Stomach (tissue), 8 donors: ENCODE measurements at regions not wholly inside any gene's neighbourhood (a gene's known extent, or its start where the extent isn't known, plus 50 kb on each side); places are given as distances from the start of the nearest gene placed in this dataset.

ENCODE experiments used
- DNase-seq, 2 donors: peaks; one replicate each; pipeline versions ENCODE4 v3.0.0 to v3.0.0-alpha.2; 2013 to 2019
- H3K27ac ChIP-seq, 5 donors: fragments of 200-600 bp in 4 of 5; sonication (generic) in 4 of 5; one replicate each; pipeline ENCODE4 v1.5.1; 2013 to 2019; ENCODE audit warnings: mild to moderate bottlenecking in 1 of 5, moderate library complexity in 1 of 5
- H3K27me3 ChIP-seq, 3 donors: fragments of 200-600 bp; sonication (generic); one replicate each; pipeline ENCODE4 v1.5.1; 2017 to 2019; ENCODE audit warnings: mixed run types in 1 of 3
- H3K36me3 ChIP-seq, 4 donors: fragments of 200-600 bp; sonication (generic); 1 replicate in 3 of 4; 2 replicates in 1 of 4; pipeline ENCODE4 v1.5.1; 2016 to 2019
- H3K4me1 ChIP-seq, 4 donors: fragments of 200-600 bp; sonication (generic); one replicate each; pipeline ENCODE4 v1.5.1; 2016 to 2019
- H3K4me3 ChIP-seq, 4 donors: fragments of 200-600 bp; sonication (generic) in 3 of 4; one replicate each; pipeline ENCODE4 v1.5.1; 2016 to 2019; ENCODE audit warnings: mild to moderate bottlenecking in 1 of 4
- H3K9me3 ChIP-seq, 4 donors: fragments of 200-600 bp; sonication (generic); one replicate each; pipeline ENCODE4 v1.5.1; 2016 to 2019
- EP300 ChIP-seq: sonication (generic); formaldehyde crosslinking; IDR thresholded peaks from one replicate; pipeline ENCODE4 v1.6.1; 2017; ENCODE audit warnings: antibody characterized with exemption
- POLR2A ChIP-seq, 4 donors: fragments of 450-650 bp; IDR thresholded peaks; one replicate each; pipeline ENCODE4 v1.6.1; 2016; ENCODE audit warnings: antibody characterized with exemption in 4 of 4, control low read depth in 2 of 4, mild to moderate bottlenecking in 1 of 4, moderate library complexity in 1 of 4
- POLR2AphosphoS5 ChIP-seq, 3 donors: sonication (generic); formaldehyde crosslinking; IDR thresholded peaks; one replicate each; pipeline ENCODE4 v1.6.1; 2016; ENCODE audit warnings: antibody characterized with exemption in 3 of 3
- WGBS, 5 donors: extraction: QIAGEN DNeasy Blood & Tissue Kit in 3 of 5; methylation state at CpG; one replicate each; pipeline versions ENCODE4 v1.1.5 to v1.1.7; 2013 to 2018; 5-methylcytosine and 5-hydroxymethylcytosine counted together
- intact Hi-C: fragments of 100-400 bp; cut with DNase I; formaldehyde crosslinking; loops from one replicate; pipeline ENCODE4 v1.15.1; 2023; ENCODE audit warnings: low total_unique reads
- TF ChIP-seq, protein P1 (sequence below), 7 experiments: fragments of 450-650 bp in 4 of 7; fragments of 200-600 bp in 3 of 7; sonication (generic) in 3 of 7; IDR thresholded peaks; one replicate each; pipeline ENCODE4 v1.5.1; 2016 to 2019; ENCODE audit warnings: antibody characterized with exemption in 7 of 7, control low read depth in 2 of 7, mild to moderate bottlenecking in 1 of 7
- donor health status: healthy with polysubstance abuse.
- donor health status: Bipolar disorder and iron deficiency.
- donor health status: healthy.

DNA sequence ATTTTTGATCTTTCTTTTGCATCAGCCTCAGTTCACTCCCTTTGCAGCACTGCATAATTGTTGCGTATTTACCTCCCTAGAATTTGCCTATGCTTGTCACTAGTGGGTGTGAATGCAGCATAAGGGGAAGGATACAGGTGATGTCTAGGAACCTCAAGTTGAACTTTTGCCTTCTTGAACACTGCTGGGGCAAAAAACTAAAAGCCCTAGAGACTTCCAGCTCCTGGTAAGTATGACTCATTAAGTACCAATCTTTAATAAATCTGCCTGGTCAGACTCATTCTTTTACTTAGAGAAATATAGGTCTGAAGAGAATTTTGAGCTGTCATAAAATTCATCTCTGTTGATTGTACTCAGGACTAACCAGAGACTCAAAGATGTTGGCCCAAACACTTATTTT is 547.3 kb upstream of the FANCL start:
- DNase-seq: no peak
- TF ChIP-seq, protein P1, sequence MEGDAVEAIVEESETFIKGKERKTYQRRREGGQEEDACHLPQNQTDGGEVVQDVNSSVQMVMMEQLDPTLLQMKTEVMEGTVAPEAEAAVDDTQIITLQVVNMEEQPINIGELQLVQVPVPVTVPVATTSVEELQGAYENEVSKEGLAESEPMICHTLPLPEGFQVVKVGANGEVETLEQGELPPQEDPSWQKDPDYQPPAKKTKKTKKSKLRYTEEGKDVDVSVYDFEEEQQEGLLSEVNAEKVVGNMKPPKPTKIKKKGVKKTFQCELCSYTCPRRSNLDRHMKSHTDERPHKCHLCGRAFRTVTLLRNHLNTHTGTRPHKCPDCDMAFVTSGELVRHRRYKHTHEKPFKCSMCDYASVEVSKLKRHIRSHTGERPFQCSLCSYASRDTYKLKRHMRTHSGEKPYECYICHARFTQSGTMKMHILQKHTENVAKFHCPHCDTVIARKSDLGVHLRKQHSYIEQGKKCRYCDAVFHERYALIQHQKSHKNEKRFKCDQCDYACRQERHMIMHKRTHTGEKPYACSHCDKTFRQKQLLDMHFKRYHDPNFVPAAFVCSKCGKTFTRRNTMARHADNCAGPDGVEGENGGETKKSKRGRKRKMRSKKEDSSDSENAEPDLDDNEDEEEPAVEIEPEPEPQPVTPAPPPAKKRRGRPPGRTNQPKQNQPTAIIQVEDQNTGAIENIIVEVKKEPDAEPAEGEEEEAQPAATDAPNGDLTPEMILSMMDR (IDR thresholded peaks at IDR 0.05): no peak
- intact Hi-C loops: no loop called here
- Histone ChIP-seq H3K4me1 (no peaks in the 10 kb centered on the region), H3K9me3 (no peaks in the 10 kb centered on the region), H3K4me3 (no peak overlapping the region), H3K27ac (no peak overlapping the region), H3K36me3 (no peaks in the 10 kb centered on the region), H3K27me3 (no peaks in the 10 kb centered on the region)
- 85 to 100% (median 87%) methylated on average over 1 of the region's 1 CpG for WGBS, 5 donors

DNA sequence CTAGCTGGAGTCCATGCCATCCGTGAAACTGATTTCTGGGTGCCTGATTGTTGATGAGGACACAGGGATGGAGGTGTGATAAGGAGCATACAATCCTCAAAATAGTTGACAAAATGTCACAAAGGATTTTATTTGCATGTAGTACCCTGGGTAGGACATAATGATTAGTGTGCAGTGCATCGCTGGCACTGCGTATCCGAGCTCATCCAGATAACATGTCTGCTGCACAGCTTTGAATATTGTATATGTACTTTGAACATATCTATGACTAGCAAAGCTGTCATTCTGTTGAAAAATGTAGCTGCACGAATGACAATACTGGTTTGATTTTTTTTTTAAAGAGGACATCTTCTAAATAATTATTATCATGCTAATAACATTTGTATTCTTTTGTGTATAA is 529.7 kb upstream of the FANCL start:
- Histone ChIP-seq H3K4me3 (no peak overlapping the region), H3K27ac (no peak overlapping the region), H3K9me3 (no peaks in the 10 kb centered on the region), H3K4me1 (no peaks in the 10 kb centered on the region), H3K27me3 (no peaks in the 10 kb centered on the region), H3K36me3 (no peaks in the 10 kb centered on the region)
- DNase-seq: no peak
- intact Hi-C loops: no loop called here
- 70 to 79% (median 76%) methylated on average over 5 of the region's 5 CpGs for WGBS, 5 donors
- TF ChIP-seq EP300: no peak

DNA sequence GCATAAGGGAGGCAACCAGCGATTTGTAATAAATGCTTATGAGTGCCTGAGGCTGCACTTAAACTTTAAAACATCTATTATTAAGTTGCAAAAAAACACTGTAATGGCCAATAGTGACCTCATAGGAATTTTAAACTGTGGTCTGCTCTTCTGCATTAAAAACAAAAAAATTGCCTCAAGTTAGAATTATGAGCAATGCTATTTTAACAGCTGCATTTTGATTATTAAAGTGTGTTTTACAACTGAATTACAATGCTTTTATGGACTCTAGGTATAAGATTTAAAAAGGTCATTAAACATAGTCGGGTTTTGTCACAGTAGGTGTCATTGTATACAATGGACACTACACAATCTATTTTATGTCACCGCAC is 528.7 kb upstream of the FANCL start:
- 60 to 68% (median 61%) methylated on average over 3 of the region's 3 CpGs for WGBS, 5 donors
- Histone ChIP-seq H3K36me3 (no peaks in the 10 kb centered on the region), H3K4me1 (no peaks in the 10 kb centered on the region), H3K9me3 (no peaks in the 10 kb centered on the region), H3K27me3 (no peaks in the 10 kb centered on the region), H3K27ac (no peak overlapping the region), H3K4me3 (no peak overlapping the region)
- peak in 1 of 2 donors; percentile 7 for DNase-seq
- intact Hi-C loops: no loop called here
- TF ChIP-seq POLR2AphosphoS5 (IDR thresholded peaks at IDR 0.05) (no peak), POLR2A (IDR thresholded peaks at IDR 0.05) (no peak), EP300 (no peak)
- TF ChIP-seq, protein P1 (IDR thresholded peaks at IDR 0.05): no peak

DNA sequence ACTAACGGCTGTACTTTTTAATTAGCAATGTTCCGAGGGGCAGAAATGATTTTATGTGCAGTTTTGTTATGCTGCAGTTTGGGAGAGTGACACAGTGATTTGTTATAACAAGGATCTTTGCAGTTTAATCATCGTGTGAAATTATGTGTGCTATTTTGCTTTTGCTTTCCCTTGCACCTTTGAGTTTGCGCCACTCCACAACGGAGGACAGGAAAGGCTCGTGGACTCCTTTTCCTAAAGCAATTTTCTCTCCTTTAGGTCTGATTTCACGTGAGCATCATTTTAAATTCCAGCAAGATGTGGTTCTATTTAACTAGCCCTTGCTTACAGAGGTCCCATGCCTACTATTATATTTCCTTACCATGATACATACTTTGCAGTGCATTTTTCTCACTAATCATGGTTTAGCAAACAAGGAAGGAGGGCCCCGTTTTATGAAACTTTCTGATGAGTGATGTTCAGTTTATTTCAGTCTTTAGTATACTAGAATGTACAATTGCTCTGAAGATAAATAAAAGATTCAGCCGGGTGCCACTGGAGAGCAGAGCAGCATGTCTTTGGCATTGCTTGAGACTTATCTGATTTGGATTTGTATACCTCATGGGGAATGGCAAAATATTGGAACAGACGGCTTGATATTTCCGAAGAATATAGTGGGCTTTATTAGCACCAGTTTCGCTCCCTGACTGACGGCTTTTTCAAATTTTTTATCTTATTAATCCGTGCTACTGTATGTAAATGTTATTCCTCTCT is 528.2 kb upstream of the FANCL start:
- 57 to 63% (median 62%) methylated on average over 14 of the region's 14 CpGs for WGBS, 5 donors
- TF ChIP-seq POLR2A (IDR thresholded peaks at IDR 0.05) (no peak), POLR2AphosphoS5 (IDR thresholded peaks at IDR 0.05) (no peak), EP300 (no peak)
- TF ChIP-seq, protein P1 (IDR thresholded peaks at IDR 0.05): no peak
- H3K36me3 ChIP-seq: no peaks in the 10 kb centered on the region
- H3K4me3 ChIP-seq: no peak overlapping the region
- no peak overlapping the region for H3K27ac ChIP-seq
- H3K4me1 ChIP-seq: no peaks in the 10 kb centered on the region
- no peak for DNase-seq
- intact Hi-C loops: no loop called here
- no peaks in the 10 kb centered on the region for H3K27me3 ChIP-seq
- H3K9me3 ChIP-seq: no peaks in the 10 kb centered on the region

DNA sequence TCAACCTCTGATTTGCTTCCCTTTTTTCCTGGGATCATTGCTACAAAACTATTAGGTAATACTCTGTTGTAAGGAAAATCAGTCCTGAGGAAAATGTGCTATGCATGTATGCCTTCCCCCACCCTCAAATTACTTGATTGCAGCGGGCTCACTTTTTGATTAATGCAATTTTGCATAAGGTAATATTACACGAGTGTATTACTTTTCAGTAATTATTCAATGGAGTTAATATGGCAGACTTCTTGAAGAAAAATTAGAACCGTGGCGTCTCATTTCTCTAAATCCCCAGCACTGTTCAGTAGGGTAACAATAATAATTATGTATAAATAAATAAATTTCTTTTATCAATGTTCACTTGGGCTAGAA is 527.6 kb upstream of the FANCL start:
- intact Hi-C loops: no loop called here
- Histone ChIP-seq H3K36me3 (no peaks in the 10 kb centered on the region), H3K4me1 (no peaks in the 10 kb centered on the region), H3K27me3 (no peaks in the 10 kb centered on the region), H3K27ac (no peak overlapping the region), H3K9me3 (no peaks in the 10 kb centered on the region), H3K4me3 (no peak overlapping the region)
- DNase-seq: no peak
- TF ChIP-seq, protein P1 (IDR thresholded peaks at IDR 0.05): no peak
- TF ChIP-seq EP300: no peak
- WGBS, 5 donors: 84 to 89% (median 87%) methylated on average over 4 of the region's 4 CpGs
